Stimulated activated CD4-positive, alpha-beta T cell treated with anti-CD3 and anti-CD28 coated beads, Interleukin-1b, Interleukin-23, amount 100 ng/mL, for 4 hours (primary cell): ENCODE measurements at regions not wholly inside any gene's neighbourhood (a gene's known extent, or its start where the extent isn't known, plus 50 kb on each side); places are given as distances from the start of the nearest gene placed in this dataset.

Experiments
- DNase-seq, 2 donors: peaks; one replicate each; pipeline ENCODE4 v3.0.0-alpha.2; 2020; ENCODE audit warnings: low read depth in 2 of 2

DNA sequence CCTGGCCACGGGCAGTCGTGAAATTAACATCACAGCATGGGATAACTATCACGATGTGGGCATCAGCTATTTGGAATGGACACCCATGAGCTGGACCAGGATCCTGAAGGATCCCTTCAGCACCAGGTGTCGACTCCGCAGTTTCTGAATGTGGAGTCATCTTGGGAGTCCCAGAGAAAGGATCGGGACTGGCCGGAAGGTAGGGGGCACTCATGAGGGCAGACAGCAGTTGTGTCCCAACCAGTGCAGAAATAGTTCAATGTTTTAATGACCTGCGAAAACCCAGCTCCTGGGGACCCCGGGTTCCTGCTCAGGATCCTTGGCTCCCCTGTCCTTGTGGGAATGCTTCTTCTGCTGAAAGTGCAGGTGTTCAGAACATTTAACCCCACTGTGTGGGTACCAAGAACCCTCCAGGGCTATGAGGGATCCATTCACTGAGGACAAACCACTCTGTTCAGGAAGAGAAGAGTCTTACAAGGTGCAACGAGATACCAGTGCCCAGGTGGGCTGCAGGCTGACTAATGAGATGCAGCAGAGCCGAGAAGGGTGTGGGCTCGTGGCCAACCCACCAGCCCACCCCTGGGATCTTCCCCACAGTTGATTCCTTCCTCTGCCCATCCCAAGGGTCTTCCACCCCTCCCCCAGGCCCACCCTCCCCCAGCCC is 154.8 kb downstream of the SALL1 start:
- DNase-seq = no peak

DNA sequence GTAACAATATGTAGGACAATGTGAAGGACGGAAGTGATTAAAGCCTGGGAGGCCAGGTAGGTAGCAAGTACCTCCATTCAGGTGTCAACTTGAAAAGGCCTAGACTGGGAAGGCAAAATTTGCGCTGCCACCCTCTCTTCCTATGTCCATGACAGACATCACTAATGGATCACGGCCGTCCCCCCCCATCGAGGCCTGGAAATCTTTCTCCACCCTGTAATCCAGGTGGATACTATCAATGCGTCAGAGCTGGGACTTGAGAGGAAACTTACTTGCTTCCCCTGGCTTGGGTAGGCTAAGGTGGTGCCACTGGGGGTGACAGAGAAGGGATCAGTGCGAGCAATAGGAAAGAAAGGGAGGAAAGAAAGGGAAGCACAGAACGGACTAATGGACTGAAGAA is 156.1 kb downstream of the SALL1 start:
- no peak for DNase-seq

DNA sequence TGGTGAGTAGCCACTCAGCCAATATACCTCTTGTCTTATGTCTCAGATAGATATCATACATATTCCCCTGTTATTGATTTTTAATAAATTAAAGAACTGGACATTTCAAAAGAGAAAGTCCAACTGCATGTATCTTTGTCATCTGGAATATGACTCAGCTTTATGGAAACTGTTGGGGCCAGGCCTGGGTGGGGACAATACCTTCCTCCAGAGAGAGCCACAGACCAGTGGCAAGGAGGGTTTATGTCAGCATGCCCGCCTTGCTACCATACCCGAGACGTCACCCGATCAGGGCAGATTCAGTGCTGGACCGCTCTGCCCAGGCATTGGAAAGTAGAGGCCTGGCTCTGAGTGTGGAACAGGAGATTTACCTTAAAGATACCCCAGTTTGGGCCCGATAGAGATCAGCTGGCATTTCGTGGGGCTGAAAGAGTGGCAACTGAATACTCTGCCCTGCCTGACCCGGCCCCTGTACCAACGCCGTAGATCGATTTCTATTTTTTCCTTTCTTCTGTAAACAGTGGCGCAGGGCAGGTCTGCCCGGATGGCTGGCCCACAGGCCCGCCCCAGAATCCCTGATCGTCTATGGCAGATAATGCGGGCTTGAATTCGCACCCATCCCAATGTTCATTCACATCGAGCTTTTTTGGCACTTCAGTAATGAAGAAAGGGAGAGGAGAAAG is 158.6 kb downstream of the SALL1 start:
- no peak for DNase-seq

DNA sequence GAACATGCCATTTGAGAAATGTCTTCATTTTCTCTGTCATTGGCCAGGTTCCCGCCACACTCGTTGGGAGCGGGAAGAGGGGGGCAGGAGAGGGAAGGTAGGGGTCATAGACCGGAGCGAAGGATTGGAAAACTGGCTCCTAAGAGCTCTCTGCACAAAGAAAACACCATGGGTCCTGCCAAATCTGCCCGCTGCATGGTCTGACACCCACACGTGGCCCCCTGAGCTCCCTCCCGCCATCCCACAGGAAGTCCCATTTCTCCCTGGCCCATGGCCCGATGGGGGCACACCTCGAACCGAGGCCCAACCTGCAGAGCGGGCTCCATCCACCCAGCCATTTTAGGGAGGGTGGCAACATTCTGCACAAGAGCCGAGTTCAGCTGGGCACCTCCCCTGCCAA is 159.6 kb downstream of the SALL1 start:
- DNase-seq = no peak

DNA sequence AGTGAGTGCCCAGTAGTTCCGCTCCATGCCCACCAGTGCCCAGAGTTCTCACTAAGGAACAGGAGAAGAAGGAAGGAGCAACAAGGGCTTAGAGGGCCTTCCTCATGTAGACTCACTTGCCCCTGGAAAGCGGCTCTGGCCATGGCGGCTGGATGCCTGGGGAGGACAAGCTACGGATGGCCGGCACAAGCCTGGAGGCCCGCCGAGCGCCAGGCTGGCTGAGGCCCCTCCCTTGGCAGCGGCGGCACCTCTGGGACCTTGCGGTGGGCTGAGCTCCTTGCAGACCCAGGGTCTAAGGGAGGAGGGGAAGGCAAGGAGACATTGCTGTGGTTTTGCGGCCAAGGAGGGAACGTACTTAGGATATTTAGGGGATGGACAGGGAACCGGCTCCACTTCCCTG is 160.1 kb downstream of the SALL1 start:
- no peak for DNase-seq

DNA sequence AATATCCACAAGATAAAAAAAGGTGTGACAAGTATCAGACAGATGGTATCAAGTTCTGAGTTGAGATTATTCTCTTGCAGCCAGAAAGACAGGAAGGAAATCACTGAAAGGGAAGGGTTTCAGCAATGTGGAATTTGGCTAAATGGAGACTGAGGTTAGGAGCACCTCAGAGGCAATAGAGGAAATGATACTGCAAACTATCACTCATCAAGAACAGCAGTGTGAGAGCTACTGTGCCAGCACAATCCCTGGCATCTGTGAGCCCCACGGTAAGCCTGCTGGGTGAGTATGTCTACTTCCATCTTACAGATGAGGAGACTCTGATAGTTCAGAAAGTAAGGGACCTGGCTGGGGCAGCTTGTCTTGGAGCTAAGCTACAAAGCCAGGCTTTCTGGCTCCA is 162.0 kb downstream of the SALL1 start:
- no peak for DNase-seq

DNA sequence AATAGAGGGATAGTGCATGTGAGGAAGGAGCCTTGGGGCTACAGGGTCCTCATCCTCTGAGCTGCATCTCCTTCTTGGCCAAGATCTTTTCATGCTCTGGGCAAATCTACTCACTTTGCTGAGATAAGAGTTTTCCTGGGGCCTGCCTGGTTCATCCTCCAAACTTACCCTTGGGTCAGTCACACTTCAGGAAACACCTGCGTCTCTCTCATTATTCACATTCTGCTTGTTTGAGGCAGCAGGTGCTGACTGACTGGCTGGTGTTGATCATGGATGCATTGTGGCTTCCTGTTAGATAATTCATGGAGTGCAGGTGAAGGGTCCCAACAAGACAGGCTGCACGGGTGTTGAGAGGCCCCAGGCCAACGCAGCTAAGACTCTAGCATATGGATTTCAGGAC is 162.6 kb downstream of the SALL1 start:
- DNase-seq = no peak

DNA sequence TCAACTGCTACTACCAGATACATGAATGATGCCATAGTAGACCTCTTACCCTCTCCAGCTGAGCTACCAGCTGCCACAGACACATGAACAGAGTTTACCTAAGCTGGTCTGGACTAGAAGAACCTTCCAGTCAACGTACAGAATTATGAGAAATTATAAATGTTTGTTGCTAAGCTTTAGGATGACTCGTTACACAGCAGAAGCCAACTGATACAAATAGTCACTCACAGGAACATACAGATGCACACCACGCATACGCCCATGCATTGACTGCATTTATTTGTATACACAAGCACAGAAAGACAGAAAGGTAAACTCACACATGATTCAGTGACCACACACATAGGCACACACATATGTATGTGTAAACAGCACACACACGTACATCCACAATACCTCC is 164.6 kb downstream of the SALL1 start:
- DNase-seq = no peak

DNA sequence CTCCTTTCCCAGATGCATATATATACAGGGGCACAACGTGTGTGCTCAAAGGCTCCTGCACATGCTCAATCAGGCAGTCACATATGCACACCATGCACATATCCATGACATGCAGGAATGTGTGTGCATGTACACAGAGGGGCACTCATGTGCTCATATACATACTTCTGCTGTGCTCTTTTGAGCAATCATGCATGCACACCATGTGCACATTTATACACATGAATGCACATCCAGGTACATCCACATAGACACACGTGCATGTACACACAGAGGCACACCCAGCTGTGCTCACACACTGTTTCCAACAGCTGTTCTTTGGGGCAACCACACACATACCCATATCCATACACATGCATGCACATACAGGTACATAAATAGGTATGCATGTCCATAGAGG is 165.3 kb downstream of the SALL1 start:
- no peak for DNase-seq

DNA sequence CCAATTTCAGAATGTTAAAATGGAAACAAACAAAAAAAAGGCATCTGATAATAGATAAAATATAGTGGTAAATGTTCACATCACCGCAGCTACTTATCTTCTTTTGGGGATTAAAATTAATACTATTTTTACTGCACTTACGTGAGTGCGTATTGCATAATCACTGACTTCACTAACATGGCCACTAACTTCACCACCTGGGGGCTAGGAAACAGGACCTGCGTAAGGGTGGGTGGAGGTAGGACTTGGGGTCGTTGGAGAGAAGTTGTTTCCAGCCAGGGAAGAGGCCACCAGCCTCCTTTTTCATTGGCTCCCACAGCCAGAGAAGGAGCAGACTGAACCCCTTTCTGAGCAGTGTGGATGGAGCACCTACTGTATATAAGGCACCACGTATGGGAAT is 166.4 kb downstream of the SALL1 start:
- DNase-seq = no peak

DNA sequence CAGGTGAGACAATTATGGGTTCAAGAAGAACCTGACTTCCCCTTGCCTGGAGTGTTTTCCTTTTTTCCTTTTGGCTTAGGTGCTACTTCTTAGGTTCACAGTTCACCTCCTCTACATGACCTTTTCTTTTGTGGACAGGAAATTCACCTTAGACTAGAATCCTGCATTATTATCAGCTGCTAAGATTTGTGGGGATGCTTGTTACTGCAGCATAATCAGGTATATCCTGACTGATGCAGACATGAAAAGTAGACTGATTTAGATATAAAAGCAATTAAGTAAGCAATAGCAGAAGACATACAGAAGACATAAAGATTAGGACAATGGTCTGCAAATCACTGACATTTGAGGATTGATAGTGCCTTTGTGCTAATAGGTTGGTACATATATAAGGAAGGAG is 168.3 kb downstream of the SALL1 start:
- DNase-seq = no peak

DNA sequence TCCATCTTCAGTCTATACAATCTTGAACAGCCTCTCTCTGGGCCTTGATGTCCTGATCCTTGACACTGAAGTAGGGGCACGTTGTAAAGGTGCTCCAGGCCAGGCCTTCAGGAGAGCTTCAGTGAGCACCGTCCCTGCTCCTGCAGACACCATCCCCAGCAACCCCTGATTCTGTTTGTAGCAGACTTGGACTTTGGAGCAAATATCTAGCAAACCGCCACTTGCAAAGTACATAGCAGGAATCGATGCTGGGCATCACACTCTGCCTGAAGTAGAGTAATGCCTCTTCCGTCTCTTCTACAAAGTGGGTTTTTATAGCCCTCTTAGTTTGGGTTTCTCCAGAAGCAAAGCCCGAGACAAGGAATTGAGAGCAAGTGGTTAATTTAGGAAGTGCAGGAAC is 169.1 kb downstream of the SALL1 start:
- DNase-seq = no peak

DNA sequence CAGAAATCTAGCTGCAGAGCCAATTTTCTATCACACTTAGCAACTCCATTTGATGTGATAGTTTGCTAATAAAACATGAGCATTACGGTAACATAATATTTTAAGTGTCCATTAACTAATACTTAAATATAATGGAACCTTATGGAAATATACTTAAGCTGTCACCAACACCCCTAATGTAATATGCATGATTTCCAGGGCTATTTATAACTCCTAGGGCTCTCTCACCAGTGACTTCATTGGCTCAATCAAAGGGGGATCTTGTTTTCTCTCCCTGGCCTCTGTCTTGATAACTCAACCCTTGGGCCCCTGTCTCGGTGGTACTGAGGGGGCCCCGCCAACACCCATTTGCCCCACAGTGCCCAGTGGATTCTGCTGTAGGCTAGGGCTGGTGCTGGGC is 170.4 kb downstream of the SALL1 start:
- no peak for DNase-seq

DNA sequence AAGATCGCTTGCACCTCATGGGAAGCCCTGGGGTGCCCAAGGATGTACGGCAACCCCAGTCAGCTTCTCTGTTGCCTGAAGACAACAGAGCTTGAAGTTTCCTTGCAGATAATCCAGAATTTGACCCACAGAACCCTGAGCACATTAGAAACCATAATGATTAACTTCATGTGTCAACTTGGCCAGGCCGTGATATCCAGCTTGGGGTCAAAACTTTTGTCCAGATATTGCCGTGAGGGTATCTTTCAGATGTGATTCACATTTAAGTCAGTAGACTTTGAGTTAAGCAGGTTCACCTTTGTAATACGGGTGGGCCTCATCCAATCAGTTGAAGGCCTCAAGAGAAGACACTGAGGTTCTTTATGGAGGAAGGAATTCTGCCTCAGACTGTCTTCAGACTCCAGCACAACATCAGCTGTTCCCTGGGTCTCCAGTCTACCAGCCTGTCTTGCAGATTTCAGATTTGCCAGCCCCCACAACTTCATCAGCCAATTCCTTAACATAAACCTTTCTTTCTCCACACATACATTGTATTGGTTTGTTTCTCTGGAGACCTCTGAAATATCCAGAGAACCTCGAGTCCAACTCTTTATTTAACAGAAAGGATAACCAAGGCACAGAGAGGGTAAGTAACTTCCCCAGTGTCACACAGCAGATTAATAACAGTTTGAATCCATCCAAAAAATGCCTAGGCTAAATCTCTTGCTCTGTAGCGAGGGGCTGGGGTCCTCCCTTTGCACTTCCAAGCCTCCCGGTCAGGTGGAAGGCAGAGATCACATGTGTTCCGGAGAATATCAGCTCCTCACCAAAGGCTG is 171.1 kb downstream of the SALL1 start:
- DNase-seq = no peak

DNA sequence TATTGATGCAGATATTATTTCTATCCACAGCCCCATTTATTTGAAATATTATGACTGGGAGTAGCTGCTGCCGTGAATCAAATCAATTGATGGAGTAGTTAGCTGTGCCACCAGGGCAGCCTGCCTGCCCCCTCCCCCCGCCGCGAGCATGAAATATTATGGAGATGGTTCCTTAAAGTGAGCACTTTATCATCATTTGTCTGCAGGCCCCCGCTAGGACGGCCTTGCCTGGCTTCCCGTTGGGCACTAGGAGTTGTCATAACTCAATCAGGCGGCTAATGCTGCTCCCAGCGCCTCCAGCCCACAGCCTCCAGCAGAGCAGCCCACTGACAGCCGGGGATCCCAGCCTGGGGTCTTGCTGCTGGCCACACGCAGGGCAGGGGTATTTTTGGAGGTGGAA is 173.9 kb downstream of the SALL1 start:
- DNase-seq = no peak

DNA sequence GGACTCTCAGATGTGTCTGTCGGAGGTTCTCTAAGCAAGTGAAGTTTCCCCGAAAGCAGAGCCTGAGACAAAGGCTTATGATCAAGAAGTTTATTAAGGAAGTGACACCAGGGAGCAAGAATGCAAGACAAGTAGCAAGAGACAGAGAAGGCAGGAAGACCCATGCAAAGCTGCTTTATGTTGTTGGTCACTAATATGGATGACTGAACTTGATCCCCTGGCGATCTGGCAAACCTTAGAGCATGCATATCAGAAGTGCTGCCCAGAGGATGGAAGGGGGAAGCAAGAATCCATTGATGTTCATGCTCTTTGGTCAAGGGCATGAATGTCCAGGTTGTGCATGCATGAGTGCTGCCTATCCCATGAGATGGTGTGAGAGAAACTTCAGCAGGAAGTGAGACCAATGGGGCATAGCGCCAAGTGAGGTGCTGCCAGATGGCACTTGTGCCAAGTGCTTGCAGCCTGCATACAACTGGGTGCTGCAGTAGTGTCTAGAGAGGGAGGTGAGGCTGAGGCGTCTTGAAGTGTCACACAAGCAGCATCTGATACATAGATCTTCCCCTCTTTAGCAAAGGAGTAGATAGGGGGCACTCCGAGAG is 176.5 kb downstream of the SALL1 start:
- DNase-seq = no peak

DNA sequence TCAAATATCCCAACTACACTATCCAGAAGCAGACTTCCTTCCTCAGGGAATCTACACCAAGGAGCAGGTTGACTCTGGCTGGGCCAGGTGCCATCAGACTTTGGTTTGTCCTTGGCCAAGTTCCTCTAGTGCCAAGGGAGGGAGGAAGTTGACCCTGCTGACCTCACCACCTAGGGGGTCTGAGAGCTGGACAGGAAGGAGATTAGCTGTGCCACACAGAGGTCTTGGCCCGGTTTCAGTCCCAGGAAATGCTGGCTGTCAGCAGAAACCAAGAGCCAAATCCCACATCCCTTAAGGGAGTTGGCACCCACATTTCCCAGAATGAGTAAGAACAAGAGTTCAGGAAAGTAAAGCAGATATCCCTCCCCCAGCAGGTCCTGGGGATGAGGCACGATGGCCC is 178.2 kb downstream of the SALL1 start:
- no peak for DNase-seq

DNA sequence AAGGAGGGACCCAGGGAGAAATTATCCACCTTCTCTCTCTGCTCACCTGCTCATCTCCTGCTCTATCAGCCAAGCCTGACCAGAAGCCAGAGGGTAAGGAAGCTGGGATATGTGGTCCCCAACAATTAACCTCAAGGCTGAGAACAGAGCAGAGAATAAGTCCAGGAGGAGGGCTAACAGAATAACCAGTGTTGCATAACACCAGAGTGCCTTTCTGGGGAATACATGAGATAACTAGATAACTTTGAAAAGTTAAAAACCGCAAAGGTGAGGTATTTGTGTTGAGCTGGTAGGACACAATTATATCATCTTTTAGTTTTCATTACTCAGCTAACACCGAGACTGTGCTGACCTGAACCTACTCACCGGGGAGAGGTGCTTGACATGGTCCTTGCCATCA is 180.8 kb downstream of the SALL1 start:
- DNase-seq = no peak

DNA sequence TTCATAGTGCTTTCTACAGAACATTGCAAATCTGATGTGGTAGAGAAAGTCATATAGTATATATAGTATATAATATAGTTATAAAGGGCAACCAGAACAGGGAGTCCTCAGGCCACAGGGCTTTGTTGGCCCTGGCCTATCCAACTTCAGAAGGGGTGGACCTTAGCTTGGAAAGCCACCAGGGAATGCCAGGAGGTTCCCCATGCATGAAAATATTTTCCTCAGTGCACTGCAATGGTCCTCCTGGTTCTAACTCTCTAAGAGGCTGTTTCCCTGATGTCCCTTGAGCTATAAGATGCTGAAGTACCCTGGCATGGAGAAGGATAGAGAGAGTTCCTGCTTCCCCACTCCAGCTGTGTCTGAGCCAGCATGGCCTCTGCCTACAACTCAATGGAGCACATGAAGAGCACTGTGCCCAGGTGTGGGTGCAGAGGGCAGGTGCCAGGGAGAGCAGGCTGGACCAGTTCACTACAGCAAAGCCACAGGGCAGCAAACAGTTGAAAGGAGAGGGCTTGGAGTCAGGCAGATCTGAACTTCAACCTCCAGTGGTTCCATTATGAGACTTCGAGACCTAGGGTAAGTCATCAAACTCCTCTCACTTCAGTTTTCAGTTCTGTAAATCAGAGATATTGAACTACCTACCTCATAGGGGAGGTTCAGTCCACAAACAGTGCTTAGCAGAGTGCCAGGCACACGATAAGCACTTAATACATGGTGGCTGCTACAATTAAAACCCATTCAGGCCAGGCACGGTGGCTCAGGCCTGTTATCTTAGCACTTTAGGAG is 183.1 kb downstream of the SALL1 start:
- no peak for DNase-seq

DNA sequence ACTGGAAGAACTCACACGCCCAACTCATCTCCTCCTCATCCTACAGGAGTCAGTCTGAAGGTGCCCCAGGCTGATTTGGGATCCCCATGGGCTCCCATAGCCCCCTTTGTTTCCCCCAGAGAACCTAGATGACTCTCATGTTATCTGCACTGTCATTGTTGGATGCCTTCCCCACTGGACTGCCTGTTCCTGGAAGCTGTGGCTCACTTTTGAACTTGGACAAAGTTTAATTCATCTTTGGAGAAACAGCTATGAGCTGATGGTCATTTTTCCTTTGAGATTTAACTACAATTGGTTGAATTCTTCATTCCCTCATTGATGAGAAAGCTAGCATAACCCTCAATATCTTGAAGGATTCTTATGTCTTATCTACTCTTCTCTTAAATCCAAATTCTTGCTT is 186.6 kb downstream of the SALL1 start:
- DNase-seq = no peak

DNA sequence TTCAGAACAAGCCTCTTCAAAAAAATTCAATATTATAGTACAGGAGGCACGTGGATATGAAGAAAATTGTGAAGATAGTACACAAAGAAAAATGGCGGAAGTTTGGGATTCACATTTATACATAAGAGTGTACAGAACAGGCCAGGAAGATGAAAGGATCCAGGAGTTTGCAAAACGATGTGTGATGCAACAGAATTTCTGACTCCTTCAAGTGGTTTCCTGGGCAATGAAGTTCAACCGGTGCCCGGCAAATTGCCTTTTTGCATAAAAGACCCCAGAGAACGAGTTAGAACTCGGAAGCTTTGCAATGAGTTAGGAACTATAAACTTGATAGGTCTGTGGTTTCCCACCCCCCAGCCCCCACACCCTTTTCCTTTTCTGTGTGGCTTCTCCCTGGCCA is 189.1 kb downstream of the SALL1 start:
- DNase-seq = no peak
